Cerebellar nuclear complex (tissue), 1 donor: ENCODE measurements at regions not wholly inside any gene's neighbourhood (a gene's known extent, or its start where the extent isn't known, plus 50 kb on each side); places are given as distances from the start of the nearest gene placed in this dataset.
"Not testable (repeated sequence)": the region's sequence is repeated elsewhere in the genome, so short reads cannot be mapped to it uniquely, and the experiment has no call there.

Source experiments
- DNase-seq, 2 experiments: peaks; one replicate each; lab custom pipeline; 2025; lab: John Stamatoyannopoulos, UW

- DNase-seq: not testable (repeated sequence)
Observed at GRCh38 chr1:96595530-96595929, 126.1 kb upstream of the PTBP2 start.

GRCh38 chr1:96596226-96596922, 125.2 kb upstream of the PTBP2 start:
- no peak for DNase-seq

GRCh38 chr1:96597218-96597617, 124.4 kb upstream of the PTBP2 start:
- no peak for DNase-seq

DNA sequence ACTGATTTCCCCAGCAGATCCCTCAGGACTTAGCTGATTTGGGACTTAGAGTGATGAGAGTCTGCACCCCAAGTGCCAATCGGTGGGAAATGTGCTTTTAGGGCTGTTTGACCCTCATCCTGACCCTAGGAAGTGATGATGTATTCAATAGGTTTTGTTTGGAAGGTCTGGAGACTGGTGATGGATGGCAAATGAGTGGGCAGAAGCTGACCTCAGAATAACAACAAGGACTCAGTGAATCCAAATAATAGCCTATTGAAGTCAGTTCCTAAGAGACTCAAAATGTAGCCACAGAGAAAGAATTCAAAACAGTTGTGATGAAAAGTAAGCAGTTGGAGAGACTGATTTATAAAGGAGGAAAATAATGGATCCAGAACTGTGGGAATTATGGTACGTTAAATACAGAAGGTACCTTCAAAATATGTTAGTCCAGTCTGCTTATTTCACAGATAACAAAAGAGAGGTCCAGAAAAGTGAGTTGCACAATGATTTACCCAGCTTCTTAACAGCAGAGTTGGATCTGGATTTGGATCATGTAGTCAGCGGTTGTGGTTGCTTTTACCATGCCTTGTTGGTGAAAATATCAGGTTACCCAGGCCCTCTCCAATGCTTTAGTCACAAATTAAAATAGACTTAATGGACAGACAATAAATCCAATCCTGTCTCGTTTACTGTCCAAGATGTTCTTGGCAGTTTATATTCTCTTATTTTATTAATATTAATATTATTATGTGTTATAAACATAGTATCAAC, 123.0 kb upstream of the PTBP2 start:
- DNase-seq: no peak

- not testable (repeated sequence) for DNase-seq
Observed at GRCh38 chr1:96604620-96605019, 117.0 kb upstream of the PTBP2 start.

GRCh38 chr1:96617375-96617774, 104.2 kb upstream of the PTBP2 start:
- DNase-seq: not testable (repeated sequence)

- DNase-seq: no peak
Observed at GRCh38 chr1:96632045-96632664, 89.4 kb upstream of the PTBP2 start.

DNA sequence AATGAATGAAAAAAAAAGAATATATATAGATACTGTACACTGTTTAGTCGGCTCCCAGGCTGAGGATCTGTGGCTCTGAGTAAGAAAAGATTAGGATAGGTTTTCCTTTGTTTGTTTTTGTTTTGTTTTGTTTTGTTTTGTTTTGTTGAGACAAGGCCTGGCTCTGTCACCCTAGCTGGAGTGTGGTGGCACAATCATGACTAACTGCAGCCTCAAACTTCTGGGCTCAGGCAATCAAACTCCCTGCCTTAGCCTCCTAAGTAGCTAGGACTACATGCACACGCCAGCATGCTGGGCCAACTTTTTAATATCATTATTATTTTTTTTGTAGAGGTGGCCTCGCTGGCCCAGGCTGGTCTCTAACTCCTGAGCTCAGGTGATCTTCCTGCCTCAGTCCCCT, 87.9 kb upstream of the PTBP2 start:
- no peak for DNase-seq

DNA sequence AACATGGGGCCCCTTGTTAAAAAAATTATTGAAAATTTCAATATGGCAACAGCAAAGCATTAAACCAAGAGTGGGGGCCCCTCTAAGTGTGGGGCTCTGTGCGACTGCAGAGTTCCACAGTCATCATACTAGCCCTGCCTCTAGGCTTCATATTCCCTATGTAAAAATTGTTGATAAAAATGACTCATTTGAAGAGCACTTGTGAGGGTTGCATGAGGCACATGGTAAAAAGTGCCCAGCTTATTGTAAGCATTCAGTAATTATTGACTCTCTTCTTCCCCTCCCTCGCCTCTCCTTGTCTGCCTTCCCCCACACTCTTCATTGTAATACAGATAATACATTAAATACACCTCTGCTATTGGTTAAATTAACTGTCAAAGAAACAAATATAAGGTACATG, 86.7 kb upstream of the PTBP2 start:
- no peak for DNase-seq

GRCh38 chr1:96641282-96641681, 80.3 kb upstream of the PTBP2 start:
- no peak for DNase-seq

- no peak for DNase-seq
Observed at GRCh38 chr1:96643519-96643918, 78.1 kb upstream of the PTBP2 start.

- no peak for DNase-seq
Observed at GRCh38 chr1:96649301-96649700, 72.3 kb upstream of the PTBP2 start.

- no peak for DNase-seq
Observed at GRCh38 chr1:96651517-96651916, 70.1 kb upstream of the PTBP2 start.

DNA sequence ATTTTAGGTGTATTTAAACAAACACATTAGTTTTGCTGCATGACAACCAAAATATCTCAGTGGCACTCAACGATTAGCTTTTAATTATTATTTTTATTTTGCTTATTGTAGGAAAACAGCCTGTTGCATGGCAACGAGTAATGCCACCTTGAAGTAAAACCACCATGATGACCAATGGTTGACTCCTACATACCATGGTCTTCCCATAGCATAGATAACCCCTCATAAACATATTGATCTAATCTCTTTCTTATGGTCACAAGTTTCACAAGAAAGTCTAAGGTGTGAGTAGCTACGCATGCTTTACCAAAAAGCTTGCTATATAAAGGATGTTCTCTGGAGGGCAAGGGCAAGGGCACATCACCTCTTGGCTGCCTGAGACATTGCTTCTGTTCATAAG, 61.5 kb upstream of the PTBP2 start:
- no peak for DNase-seq

DNA sequence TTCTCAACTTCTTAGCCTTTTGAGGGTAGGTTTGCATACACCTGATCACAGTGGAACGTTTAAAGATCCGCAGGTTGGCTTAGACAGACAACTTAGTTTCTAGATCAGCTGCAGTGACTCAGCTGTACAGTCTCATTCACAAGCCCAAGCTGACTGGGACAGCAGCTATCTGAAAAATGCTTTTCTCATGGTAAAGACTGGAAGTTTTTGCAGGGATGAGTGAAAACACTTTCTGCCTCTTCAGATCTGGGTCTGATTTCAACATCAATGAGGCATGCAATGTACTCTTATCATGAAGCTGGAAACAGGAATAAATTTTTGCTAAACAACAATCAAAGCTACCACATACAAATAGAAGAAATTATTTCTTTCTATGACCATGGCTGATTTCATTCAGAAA, 61.1 kb upstream of the PTBP2 start:
- DNase-seq: no peak
